SK-N-SH treated with all-trans-retinoic acid at 6 μM for 48 hours (cell line): ENCODE measurements at regions not wholly inside any gene's neighbourhood (a gene's known extent, or its start where the extent isn't known, plus 50 kb on each side); places are given as distances from the start of the nearest gene placed in this dataset.
"Not testable (repeated sequence)": the region's sequence is repeated elsewhere in the genome, so short reads cannot be mapped to it uniquely, and the experiment has no call there.

Experiments used
- ATAC-seq: fragments of 200-7000 bp; cut with Tn5 transposase; 3 replicates; pipeline ENCODE4 v1.9.1; 2020; ENCODE audit warnings: mild to moderate bottlenecking, moderate library complexity
- ARNTL ChIP-seq: fragments of 450-650 bp; formaldehyde crosslinking; IDR thresholded peaks from 2 replicates; pipeline ENCODE4 v1.5.0; 2020; ENCODE audit warnings: low read depth, mild to moderate bottlenecking, moderate library complexity, borderline replicate concordance
- BACH2 ChIP-seq: fragments of 250-450 bp; sonication (Bioruptor Pico); IDR thresholded peaks from 2 replicates; pipeline ENCODE4 v1.9.0; 2021; ENCODE audit warnings: mild to moderate bottlenecking, borderline replicate concordance
- CSDC2 ChIP-seq: fragments of 250-450 bp; sonication (Bioruptor Pico); IDR thresholded peaks from 2 replicates; pipeline ENCODE4 v1.5.0; 2020; ENCODE audit warnings: mild to moderate bottlenecking, moderate library complexity
- CSRNP3 ChIP-seq: fragments of 250-450 bp; sonication (Bioruptor Pico); IDR thresholded peaks from 2 replicates; pipeline ENCODE4 v1.5.1; 2021; ENCODE audit warnings: mild to moderate bottlenecking, moderate library complexity
- ESRRG ChIP-seq: fragments of 250-450 bp; sonication (Bioruptor Pico); IDR thresholded peaks from 2 replicates; pipeline ENCODE4 v1.6.1; 2021; ENCODE audit warnings: mild to moderate bottlenecking
- GLIS3 ChIP-seq: fragments of 250-450 bp; sonication (Bioruptor Pico); IDR thresholded peaks from 2 replicates; pipeline ENCODE4 v1.5.0; 2020; ENCODE audit warnings: mild to moderate bottlenecking, moderate library complexity
- ISL1 ChIP-seq: fragments of 250-450 bp; sonication (Bioruptor Pico); IDR thresholded peaks from 2 replicates; pipeline ENCODE4 v2.1.2; 2022; ENCODE audit warnings: mild to moderate bottlenecking, moderate library complexity
- OSR1 ChIP-seq: fragments of 250-450 bp; sonication (Bioruptor Pico); IDR thresholded peaks from 2 replicates; pipeline ENCODE4 v1.8.0; 2022; ENCODE audit warnings: moderate library complexity, mild to moderate bottlenecking, inconsistent platforms
- PATZ1 ChIP-seq: fragments of 250-450 bp; sonication (Bioruptor Pico); IDR thresholded peaks from 2 replicates; pipeline ENCODE4 v1.8.0; 2020; ENCODE audit warnings: mild to moderate bottlenecking, moderate library complexity, borderline replicate concordance
- PPARA ChIP-seq: fragments of 250-450 bp; sonication (Bioruptor Pico); IDR thresholded peaks from 2 replicates; pipeline ENCODE4 v1.5.0; 2020; ENCODE audit warnings: mild to moderate bottlenecking, borderline replicate concordance
- RARB ChIP-seq: fragments of 250-450 bp; sonication (Bioruptor Pico); IDR thresholded peaks from 2 replicates; pipeline ENCODE4 v1.8.0; 2021; ENCODE audit warnings: mild to moderate bottlenecking, moderate library complexity
- SNAI2 ChIP-seq: fragments of 250-450 bp; sonication (Bioruptor Pico); IDR thresholded peaks from 2 replicates; pipeline ENCODE4 v1.5.0; 2020; ENCODE audit warnings: mild to moderate bottlenecking, moderate library complexity
- TCF4 ChIP-seq: fragments of 250-450 bp; sonication (Bioruptor Pico); IDR thresholded peaks from 2 replicates; pipeline ENCODE4 v1.8.0; 2021; ENCODE audit warnings: mild to moderate bottlenecking, moderate library complexity, borderline replicate concordance
- TOX ChIP-seq: fragments of 250-450 bp; sonication (Bioruptor Pico); IDR thresholded peaks from 2 replicates; pipeline ENCODE4 v1.8.0; 2021; ENCODE audit warnings: mild to moderate bottlenecking, moderate library complexity, borderline replicate concordance
- ZC3H10 ChIP-seq: fragments of 250-450 bp; sonication (Bioruptor Pico); IDR thresholded peaks from 2 replicates; pipeline ENCODE4 v1.5.1; 2021; ENCODE audit warnings: mild to moderate bottlenecking, moderate library complexity
- ZFP3 ChIP-seq: fragments of 250-450 bp; sonication (Bioruptor Pico); IDR thresholded peaks from 2 replicates; pipeline ENCODE4 v1.5.0; 2020; ENCODE audit warnings: mild to moderate bottlenecking, moderate library complexity
- ZFP30 ChIP-seq: fragments of 450-650 bp; formaldehyde crosslinking; IDR thresholded peaks from 2 replicates; pipeline ENCODE4 v1.5.0; 2022; ENCODE audit warnings: mild to moderate bottlenecking, moderate library complexity
- ZNF565 ChIP-seq: fragments of 450-650 bp; formaldehyde crosslinking; conservative IDR thresholded peaks from 2 replicates; pipeline ENCODE4 v1.5.0; 2020; ENCODE audit warnings: low read depth, mild to moderate bottlenecking, moderate library complexity
- ZNF8 ChIP-seq: fragments of 450-650 bp; formaldehyde crosslinking; IDR thresholded peaks from 2 replicates; pipeline ENCODE4 v1.5.0; 2020; ENCODE audit warnings: mild to moderate bottlenecking, moderate library complexity
- TF ChIP-seq, protein P1 (sequence below): fragments of 250-450 bp; sonication (Bioruptor Pico); IDR thresholded peaks from 2 replicates; pipeline ENCODE4 v1.5.0; 2020; ENCODE audit warnings: mild to moderate bottlenecking, moderate library complexity
- TF ChIP-seq, protein P2 (sequence below): fragments of 250-450 bp; sonication (Bioruptor Pico); IDR thresholded peaks from 2 replicates; pipeline ENCODE4 v1.8.0; 2021; ENCODE audit warnings: low read depth, mild to moderate bottlenecking, moderate library complexity, borderline replicate concordance

DNA sequence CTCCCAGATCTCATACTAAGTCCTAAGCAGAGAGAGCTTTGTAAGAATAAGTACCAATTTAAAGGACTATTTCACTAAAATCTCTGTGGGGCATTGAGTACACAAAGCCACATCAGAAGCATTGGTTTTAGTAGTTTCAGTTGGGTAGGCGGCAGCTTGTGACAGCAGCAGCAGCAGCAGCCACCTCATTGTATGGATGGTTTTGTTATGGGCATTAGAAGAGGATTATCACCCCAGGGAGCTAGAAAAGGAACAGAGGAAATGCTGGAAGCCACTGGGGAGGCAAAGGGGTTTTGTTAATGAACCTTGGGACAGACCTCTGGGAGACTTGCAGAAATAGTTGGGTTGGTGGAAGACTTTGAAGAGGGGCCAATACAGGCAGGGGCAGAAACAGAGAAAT lies 93.9 kb upstream of the FRMPD3 start:
- TF ChIP-seq ZNF8 (CRISPR knock-in tag) (no peak), CSDC2 (no peak), CSRNP3 (CRISPR knock-in tag) (no peak), ESRRG (CRISPR knock-in tag) (no peak), ARNTL (CRISPR knock-in tag) (no peak), SNAI2 (no peak), PATZ1 (CRISPR knock-in tag) (no peak), PPARA (CRISPR knock-in tag) (no peak), TOX (CRISPR knock-in tag) (no peak), GLIS3 (CRISPR knock-in tag) (no peak), BACH2 (CRISPR knock-in tag) (no peak), RARB (CRISPR knock-in tag) (no peak), ZFP30 (CRISPR knock-in tag) (no peak)
- TF ChIP-seq, protein P1, sequence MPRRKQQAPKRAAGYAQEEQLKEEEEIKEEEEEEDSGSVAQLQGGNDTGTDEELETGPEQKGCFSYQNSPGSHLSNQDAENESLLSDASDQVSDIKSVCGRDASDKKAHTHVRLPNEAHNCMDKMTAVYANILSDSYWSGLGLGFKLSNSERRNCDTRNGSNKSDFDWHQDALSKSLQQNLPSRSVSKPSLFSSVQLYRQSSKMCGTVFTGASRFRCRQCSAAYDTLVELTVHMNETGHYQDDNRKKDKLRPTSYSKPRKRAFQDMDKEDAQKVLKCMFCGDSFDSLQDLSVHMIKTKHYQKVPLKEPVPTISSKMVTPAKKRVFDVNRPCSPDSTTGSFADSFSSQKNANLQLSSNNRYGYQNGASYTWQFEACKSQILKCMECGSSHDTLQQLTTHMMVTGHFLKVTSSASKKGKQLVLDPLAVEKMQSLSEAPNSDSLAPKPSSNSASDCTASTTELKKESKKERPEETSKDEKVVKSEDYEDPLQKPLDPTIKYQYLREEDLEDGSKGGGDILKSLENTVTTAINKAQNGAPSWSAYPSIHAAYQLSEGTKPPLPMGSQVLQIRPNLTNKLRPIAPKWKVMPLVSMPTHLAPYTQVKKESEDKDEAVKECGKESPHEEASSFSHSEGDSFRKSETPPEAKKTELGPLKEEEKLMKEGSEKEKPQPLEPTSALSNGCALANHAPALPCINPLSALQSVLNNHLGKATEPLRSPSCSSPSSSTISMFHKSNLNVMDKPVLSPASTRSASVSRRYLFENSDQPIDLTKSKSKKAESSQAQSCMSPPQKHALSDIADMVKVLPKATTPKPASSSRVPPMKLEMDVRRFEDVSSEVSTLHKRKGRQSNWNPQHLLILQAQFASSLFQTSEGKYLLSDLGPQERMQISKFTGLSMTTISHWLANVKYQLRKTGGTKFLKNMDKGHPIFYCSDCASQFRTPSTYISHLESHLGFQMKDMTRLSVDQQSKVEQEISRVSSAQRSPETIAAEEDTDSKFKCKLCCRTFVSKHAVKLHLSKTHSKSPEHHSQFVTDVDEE (CRISPR knock-in tag), result no peak
- ATAC-seq, result no peak

DNA sequence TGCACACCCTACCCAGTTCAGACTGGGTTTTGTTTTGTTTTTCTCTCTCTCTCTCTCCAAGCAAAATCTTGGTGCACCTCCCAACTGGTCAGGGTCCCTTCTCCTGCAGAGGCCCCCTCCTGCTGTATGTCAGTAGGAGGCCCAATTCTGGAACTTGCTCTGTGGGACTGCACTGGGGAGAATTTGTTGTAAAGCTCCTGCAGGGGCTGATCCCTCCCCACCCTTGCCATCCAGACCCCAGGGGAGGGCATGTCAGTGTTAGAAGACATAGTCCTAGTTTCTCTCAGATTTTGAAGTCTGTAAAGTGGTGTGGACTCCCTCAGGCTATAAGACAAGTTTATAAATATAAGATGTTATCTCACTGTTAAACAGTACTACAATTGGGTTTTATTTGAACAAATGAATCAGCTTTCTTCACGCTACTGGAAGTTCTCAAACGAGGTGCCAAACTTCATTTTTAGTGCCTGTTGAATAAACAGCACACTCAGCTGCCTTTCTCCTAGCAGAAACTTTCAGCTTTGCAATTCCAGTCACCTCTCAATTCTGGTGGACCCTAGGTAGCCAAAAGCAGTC lies 88.6 kb upstream of the FRMPD3 start:
- ATAC-seq, result no peak
- TF ChIP-seq TCF4 (CRISPR knock-in tag), result no peak
- no peak for TF ChIP-seq ZFP30 (CRISPR knock-in tag)
- TF ChIP-seq RARB (CRISPR knock-in tag), result no peak
- TF ChIP-seq CSDC2, result no peak
- no peak for TF ChIP-seq ARNTL (CRISPR knock-in tag)
- TF ChIP-seq ZC3H10 (CRISPR knock-in tag), result no peak
- TF ChIP-seq OSR1 (CRISPR knock-in tag), result no peak

GRCh38 chrX:107370185-107370584 lies 79.3 kb upstream of the FRMPD3 start:
- not testable (repeated sequence) for ATAC-seq

DNA sequence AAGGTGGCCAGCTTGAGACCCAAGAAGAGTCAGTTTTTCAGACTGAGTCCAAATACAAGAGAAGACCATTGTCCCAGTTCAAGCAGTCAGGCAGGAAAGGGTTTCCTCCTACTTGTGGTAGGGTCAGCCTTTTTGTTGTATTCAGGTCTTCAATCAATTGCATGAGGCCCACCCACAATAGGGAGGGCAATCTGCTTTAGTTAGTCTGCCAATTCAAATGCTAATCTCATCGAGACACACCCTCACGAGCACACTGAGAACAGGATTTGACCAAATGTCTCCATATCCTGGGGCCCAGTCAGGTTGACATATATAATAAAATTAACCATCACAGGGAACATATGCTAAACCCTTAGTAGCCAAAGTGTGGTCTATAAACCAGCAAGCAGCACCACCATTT lies 75.3 kb upstream of the FRMPD3 start:
- ATAC-seq, result no peak
- TF ChIP-seq ZFP3 (CRISPR knock-in tag), result no peak
- TF ChIP-seq BACH2 (CRISPR knock-in tag), result no peak
- no peak for TF ChIP-seq CSRNP3 (CRISPR knock-in tag)
- TF ChIP-seq GLIS3 (CRISPR knock-in tag), result no peak
- no peak for TF ChIP-seq TOX (CRISPR knock-in tag)
- TF ChIP-seq ZC3H10 (CRISPR knock-in tag), result no peak
- TF ChIP-seq ISL1 (CRISPR knock-in tag), result no peak
- no peak for TF ChIP-seq OSR1 (CRISPR knock-in tag)
- TF ChIP-seq PATZ1 (CRISPR knock-in tag), result no peak
- TF ChIP-seq, protein P1 (CRISPR knock-in tag), result no peak
- TF ChIP-seq RARB (CRISPR knock-in tag), result no peak
- TF ChIP-seq, protein P2, sequence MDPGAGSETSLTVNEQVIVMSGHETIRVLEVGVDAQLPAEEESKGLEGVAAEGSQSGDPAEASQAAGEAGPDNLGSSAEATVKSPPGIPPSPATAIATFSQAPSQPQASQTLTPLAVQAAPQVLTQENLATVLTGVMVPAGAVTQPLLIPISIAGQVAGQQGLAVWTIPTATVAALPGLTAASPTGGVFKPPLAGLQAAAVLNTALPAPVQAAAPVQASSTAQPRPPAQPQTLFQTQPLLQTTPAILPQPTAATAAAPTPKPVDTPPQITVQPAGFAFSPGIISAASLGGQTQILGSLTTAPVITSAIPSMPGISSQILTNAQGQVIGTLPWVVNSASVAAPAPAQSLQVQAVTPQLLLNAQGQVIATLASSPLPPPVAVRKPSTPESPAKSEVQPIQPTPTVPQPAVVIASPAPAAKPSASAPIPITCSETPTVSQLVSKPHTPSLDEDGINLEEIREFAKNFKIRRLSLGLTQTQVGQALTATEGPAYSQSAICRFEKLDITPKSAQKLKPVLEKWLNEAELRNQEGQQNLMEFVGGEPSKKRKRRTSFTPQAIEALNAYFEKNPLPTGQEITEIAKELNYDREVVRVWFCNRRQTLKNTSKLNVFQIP, result no peak
- no peak for TF ChIP-seq ZNF565 (CRISPR knock-in tag)
